ENCODE measurements at regions not wholly inside any gene's neighbourhood (a gene's known extent, or its start where the extent isn't known, plus 50 kb on each side); places are given as distances from the start of the nearest gene placed in this dataset.

GRCh38 chr10:36383349-36383748, 741.3 kb upstream of the FZD8 start:
- no peaks in the 10 kb centered on the region for H3K27me3 ChIP-seq (replicated peaks in 2 of 5; ENCODE audit: control insufficient read depth in 4 of 5, insufficient read depth in 5 of 5, low read length in 4 of 5)

GRCh38 chr10:36381748-36382147, 739.7 kb upstream of the FZD8 start:
- 0% methylated on average over 1 of the region's 1 CpG for WGBS (ENCODE audit: insufficient coverage)
- no peaks in the 10 kb centered on the region for H3K36me3 ChIP-seq (ENCODE audit: control insufficient read depth in 4 of 4, insufficient read depth in 4 of 4, low read length in 3 of 4)
- H3K4me1 ChIP-seq (ENCODE audit: control extremely low read depth in 1 of 4, control insufficient read depth in 4 of 4, insufficient read depth in 4 of 4, low read length in 3 of 4): peaks cover 0 to 4% (median 0%) of the 10 kb centered on the region in 4 experiments
- H3K27me3 ChIP-seq (replicated peaks in 2 of 5; ENCODE audit: control insufficient read depth in 4 of 5, insufficient read depth in 5 of 5, low read length in 4 of 5): no peaks in the 10 kb centered on the region
- no peak for DNase-seq
- POLR2A ChIA-PET: no interaction called here
- no peak overlapping the region for H3K27ac ChIP-seq (ENCODE audit: insufficient read depth in 1 of 2, low read depth in 1 of 2, low read length in 2 of 2, poor library complexity in 1 of 2, severe bottlenecking in 2 of 2)
- CTCF ChIA-PET: no interaction called here
- peaks cover 0 to 2% (median 0%) of the 10 kb centered on the region in 5 experiments for H3K9me3 ChIP-seq (ENCODE audit: control extremely low read depth in 1 of 5, control insufficient read depth in 4 of 5, insufficient read depth in 2 of 5, low read depth in 1 of 5, low read length in 4 of 5)
- no peak overlapping the region for H3K4me3 ChIP-seq (ENCODE audit: control insufficient read depth in 1 of 7, extremely low read depth in 1 of 7, insufficient read depth in 4 of 7, low read depth in 2 of 7, low read length in 6 of 7)

More at GRCh38 chr10:36383349-36383748, 741.3 kb upstream of the FZD8 start:
- POLR2A ChIA-PET: no interaction called here
- CTCF ChIA-PET: no interaction called here
- peaks cover 0 to 2% (median 0%) of the 10 kb centered on the region in 5 experiments for H3K9me3 ChIP-seq (ENCODE audit: control extremely low read depth in 1 of 5, control insufficient read depth in 4 of 5, insufficient read depth in 2 of 5, low read depth in 1 of 5, low read length in 4 of 5)
- H3K27ac ChIP-seq (ENCODE audit: insufficient read depth in 1 of 2, low read depth in 1 of 2, low read length in 2 of 2, poor library complexity in 1 of 2, severe bottlenecking in 2 of 2): no peak overlapping the region
- H3K4me3 ChIP-seq (ENCODE audit: control insufficient read depth in 1 of 7, extremely low read depth in 1 of 7, insufficient read depth in 4 of 7, low read depth in 2 of 7, low read length in 6 of 7): no peak overlapping the region
- H3K4me1 ChIP-seq (ENCODE audit: control extremely low read depth in 1 of 4, control insufficient read depth in 4 of 4, insufficient read depth in 4 of 4, low read length in 3 of 4): peaks cover 0 to 4% (median 0%) of the 10 kb centered on the region in 4 experiments
- 90% methylated on average over 3 of the region's 3 CpGs for WGBS (ENCODE audit: insufficient coverage)
- no peak for DNase-seq
- no peaks in the 10 kb centered on the region for H3K36me3 ChIP-seq (ENCODE audit: control insufficient read depth in 4 of 4, insufficient read depth in 4 of 4, low read length in 3 of 4)

DNA sequence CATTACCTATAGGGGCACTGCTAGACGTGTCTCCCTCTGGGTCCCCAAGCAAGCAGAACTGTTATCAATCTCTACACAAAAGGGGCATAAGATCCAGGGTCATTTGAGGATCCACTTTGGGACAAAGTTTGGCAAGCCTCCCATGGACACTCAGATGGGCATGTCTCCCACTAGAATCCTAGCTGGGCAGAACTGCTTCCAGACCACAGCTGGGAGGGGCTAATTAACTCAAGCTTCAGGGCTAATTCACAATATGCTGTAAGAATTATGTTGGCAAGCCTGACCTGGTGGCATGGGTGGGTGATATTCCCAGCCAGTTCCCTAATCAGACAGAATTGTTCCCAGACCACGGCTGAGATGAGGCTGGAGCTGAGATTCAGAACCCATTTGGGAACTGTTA, 738.4 kb upstream of the FZD8 start:
- WGBS (ENCODE audit: insufficient coverage): 89% methylated on average over 2 of the region's 2 CpGs
- Histone ChIP-seq H3K9me3 (ENCODE audit: control extremely low read depth in 1 of 5, control insufficient read depth in 4 of 5, insufficient read depth in 2 of 5, low read depth in 1 of 5, low read length in 4 of 5) (peaks cover 0 to 2% (median 0%) of the 10 kb centered on the region in 5 experiments), H3K27me3 (replicated peaks in 2 of 5; ENCODE audit: control insufficient read depth in 4 of 5, insufficient read depth in 5 of 5, low read length in 4 of 5) (no peaks in the 10 kb centered on the region), H3K27ac (ENCODE audit: insufficient read depth in 1 of 2, low read depth in 1 of 2, low read length in 2 of 2, poor library complexity in 1 of 2, severe bottlenecking in 2 of 2) (no peak overlapping the region), H3K36me3 (ENCODE audit: control insufficient read depth in 4 of 4, insufficient read depth in 4 of 4, low read length in 3 of 4) (no peaks in the 10 kb centered on the region), H3K4me3 (ENCODE audit: control insufficient read depth in 1 of 7, extremely low read depth in 1 of 7, insufficient read depth in 4 of 7, low read depth in 2 of 7, low read length in 6 of 7) (no peak overlapping the region), H3K4me1 (ENCODE audit: control extremely low read depth in 1 of 4, control insufficient read depth in 4 of 4, insufficient read depth in 4 of 4, low read length in 3 of 4) (peaks cover 0 to 4% (median 0%) of the 10 kb centered on the region in 4 experiments)
- ChIA-PET CTCF (no interaction called here), POLR2A (no interaction called here)
- no peak for DNase-seq

GRCh38 chr10:36375107-36375506, 733.0 kb upstream of the FZD8 start:
- DNase-seq: no peak
- Histone ChIP-seq H3K27ac (ENCODE audit: insufficient read depth in 1 of 2, low read depth in 1 of 2, low read length in 2 of 2, poor library complexity in 1 of 2, severe bottlenecking in 2 of 2) (no peak overlapping the region), H3K4me1 (ENCODE audit: control extremely low read depth in 1 of 4, control insufficient read depth in 4 of 4, insufficient read depth in 4 of 4, low read length in 3 of 4) (no peaks in the 10 kb centered on the region), H3K9me3 (ENCODE audit: control extremely low read depth in 1 of 5, control insufficient read depth in 4 of 5, insufficient read depth in 2 of 5, low read depth in 1 of 5, low read length in 4 of 5) (no peaks in the 10 kb centered on the region), H3K36me3 (ENCODE audit: control insufficient read depth in 4 of 4, insufficient read depth in 4 of 4, low read length in 3 of 4) (no peaks in the 10 kb centered on the region), H3K27me3 (replicated peaks in 2 of 5; ENCODE audit: control insufficient read depth in 4 of 5, insufficient read depth in 5 of 5, low read length in 4 of 5) (no peaks in the 10 kb centered on the region), H3K4me3 (ENCODE audit: control insufficient read depth in 1 of 7, extremely low read depth in 1 of 7, insufficient read depth in 4 of 7, low read depth in 2 of 7, low read length in 6 of 7) (no peak overlapping the region)
- CTCF ChIA-PET: no interaction called here
- 100% methylated on average over 2 of the region's 3 CpGs for WGBS (ENCODE audit: insufficient coverage)
- POLR2A ChIA-PET: no interaction called here

- H3K4me1 ChIP-seq (ENCODE audit: control extremely low read depth in 1 of 4, control insufficient read depth in 4 of 4, insufficient read depth in 4 of 4, low read length in 3 of 4): no peaks in the 10 kb centered on the region
- no peak for DNase-seq
- ChIA-PET CTCF (interaction anchor here (1.0 kb wide), 1 partner anchor 15 kb away, joined by 3 read pairs; no protein-coding TSS in a partner anchor), POLR2A (no interaction called here)
- H3K27me3 ChIP-seq (replicated peaks in 2 of 5; ENCODE audit: control insufficient read depth in 4 of 5, insufficient read depth in 5 of 5, low read length in 4 of 5): no peaks in the 10 kb centered on the region
- H3K9me3 ChIP-seq (ENCODE audit: control extremely low read depth in 1 of 5, control insufficient read depth in 4 of 5, insufficient read depth in 2 of 5, low read depth in 1 of 5, low read length in 4 of 5): no peaks in the 10 kb centered on the region
- no peak overlapping the region for H3K27ac ChIP-seq (ENCODE audit: insufficient read depth in 1 of 2, low read depth in 1 of 2, low read length in 2 of 2, poor library complexity in 1 of 2, severe bottlenecking in 2 of 2)
- WGBS (ENCODE audit: insufficient coverage): 77% methylated on average over 6 of the region's 8 CpGs
- H3K4me3 ChIP-seq (ENCODE audit: control insufficient read depth in 1 of 7, extremely low read depth in 1 of 7, insufficient read depth in 4 of 7, low read depth in 2 of 7, low read length in 6 of 7): no peak overlapping the region
- H3K36me3 ChIP-seq (ENCODE audit: control insufficient read depth in 4 of 4, insufficient read depth in 4 of 4, low read length in 3 of 4): no peaks in the 10 kb centered on the region
Measured at GRCh38 chr10:36373424-36374096, 731.5 kb upstream of the FZD8 start.

GRCh38 chr10:36367362-36367761, 725.3 kb upstream of the FZD8 start:
- CTCF ChIA-PET: no interaction called here

DNA sequence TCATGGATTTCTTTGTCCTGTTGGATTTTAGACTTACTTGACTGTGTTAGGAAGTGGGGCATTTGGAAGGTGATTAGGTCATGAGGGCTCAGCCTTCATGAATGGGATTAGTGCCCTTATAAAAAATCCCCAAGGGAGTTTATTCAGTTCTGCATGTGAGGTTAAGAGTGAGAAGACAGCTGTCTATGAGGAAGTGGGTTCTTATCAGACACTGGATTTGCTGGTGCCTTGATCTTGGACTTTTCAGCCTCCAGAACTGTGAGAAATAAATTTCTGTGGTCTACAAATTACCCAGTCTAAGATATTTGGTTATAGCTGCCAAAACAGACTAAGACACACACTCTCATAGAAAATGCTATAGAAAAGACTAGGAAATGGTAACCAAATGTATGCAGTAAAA, 724.7 kb upstream of the FZD8 start:
- H3K27me3 ChIP-seq (replicated peaks in 2 of 5; ENCODE audit: control insufficient read depth in 4 of 5, insufficient read depth in 5 of 5, low read length in 4 of 5): no peaks in the 10 kb centered on the region
- no peaks in the 10 kb centered on the region for H3K36me3 ChIP-seq (ENCODE audit: control insufficient read depth in 4 of 4, insufficient read depth in 4 of 4, low read length in 3 of 4)
- no peaks in the 10 kb centered on the region for H3K4me1 ChIP-seq (ENCODE audit: control extremely low read depth in 1 of 4, control insufficient read depth in 4 of 4, insufficient read depth in 4 of 4, low read length in 3 of 4)
- no peaks in the 10 kb centered on the region for H3K9me3 ChIP-seq (ENCODE audit: control extremely low read depth in 1 of 5, control insufficient read depth in 4 of 5, insufficient read depth in 2 of 5, low read depth in 1 of 5, low read length in 4 of 5)
- no peak overlapping the region for H3K4me3 ChIP-seq (ENCODE audit: control insufficient read depth in 1 of 7, extremely low read depth in 1 of 7, insufficient read depth in 4 of 7, low read depth in 2 of 7, low read length in 6 of 7)
- no peak overlapping the region for H3K27ac ChIP-seq (ENCODE audit: insufficient read depth in 1 of 2, low read depth in 1 of 2, low read length in 2 of 2, poor library complexity in 1 of 2, severe bottlenecking in 2 of 2)
- CTCF ChIA-PET: no interaction called here
- DNase-seq: no peak
- POLR2A ChIA-PET: no interaction called here

More at GRCh38 chr10:36367362-36367761, 725.3 kb upstream of the FZD8 start:
- no peak overlapping the region for H3K27ac ChIP-seq (ENCODE audit: insufficient read depth in 1 of 2, low read depth in 1 of 2, low read length in 2 of 2, poor library complexity in 1 of 2, severe bottlenecking in 2 of 2)
- no peaks in the 10 kb centered on the region for H3K27me3 ChIP-seq (replicated peaks in 2 of 5; ENCODE audit: control insufficient read depth in 4 of 5, insufficient read depth in 5 of 5, low read length in 4 of 5)
- POLR2A ChIA-PET: no interaction called here
- DNase-seq: no peak
- no peaks in the 10 kb centered on the region for H3K4me1 ChIP-seq (ENCODE audit: control extremely low read depth in 1 of 4, control insufficient read depth in 4 of 4, insufficient read depth in 4 of 4, low read length in 3 of 4)
- H3K36me3 ChIP-seq (ENCODE audit: control insufficient read depth in 4 of 4, insufficient read depth in 4 of 4, low read length in 3 of 4): no peaks in the 10 kb centered on the region
- no peaks in the 10 kb centered on the region for H3K9me3 ChIP-seq (ENCODE audit: control extremely low read depth in 1 of 5, control insufficient read depth in 4 of 5, insufficient read depth in 2 of 5, low read depth in 1 of 5, low read length in 4 of 5)
- no peak overlapping the region for H3K4me3 ChIP-seq (ENCODE audit: control insufficient read depth in 1 of 7, extremely low read depth in 1 of 7, insufficient read depth in 4 of 7, low read depth in 2 of 7, low read length in 6 of 7)
- WGBS (ENCODE audit: insufficient coverage): 71% methylated on average over 1 of the region's 3 CpGs
